K562 (cell line): ENCODE measurements at regions not wholly inside any gene's neighbourhood (a gene's known extent, or its start where the extent isn't known, plus 50 kb on each side); places are given as distances from the start of the nearest gene placed in this dataset.
A peak's percentile ranks its signal among the peaks of the same experiment; 100 is the strongest.

Experiments
- ATAC-seq: fragments of 200-7000 bp; cut with Tn5 transposase; 3 replicates; pipeline ENCODE4 v1.9.1; 2020; ENCODE audit warnings: moderate library complexity
- BruUV-seq: library from RNA; stranded (reverse); fragments of 400-500 nt; replicated peaks from 2 replicates; lab custom pipeline; 2021; lab: Mats Ljungman, UMichigan
- CTCF ChIA-PET: fragments of 300-600 bp; formaldehyde crosslinking; extraction: SDS; loops from one replicate; lab custom pipeline; 2021; ENCODE audit warnings: low intra/inter-chr PET ratio; lab: Yijun Ruan, JAX
- POLR2A ChIA-PET: fragments of 300-600, 350-650 bp; sonication (Branson Sonifier 250); formaldehyde crosslinking; extraction: SDS; loops from one replicate; lab custom pipeline; 2021; ENCODE audit warnings: antibody characterized with exemption, inconsistent platforms; lab: Yijun Ruan, JAX
- DNase-seq, 4 experiments: peaks; one replicate each; pipeline versions ENCODE4 v3.0.0 to v3.0.0-alpha.2; 2011 to 2018; ENCODE audit warnings: low spot score in 3 of 4, mixed read lengths in 3 of 4; ENCODE audit errors: extremely low read depth in 1 of 4
- FAIRE-seq: peaks from 2 replicates; lab custom pipeline; 2011; peaks lifted over from hg19 to GRCh38; lab: Jason Lieb, UNC
- H2AFZ ChIP-seq: 2 replicates; pipeline ENCODE4 v1.6.0; 2011; ENCODE audit warnings: low read depth, low read length, control low read depth, inconsistent platforms
- H3K27ac ChIP-seq: fragments of 200-600 bp; 3 replicates; pipeline ENCODE4 v1.8.0; 2011; ENCODE audit warnings: low read depth, mild to moderate bottlenecking, control low read depth, inconsistent platforms, low read length, moderate library complexity, mixed read lengths; ENCODE audit errors: extremely low read depth
- H3K27me3 ChIP-seq, 2 experiments: fragments of 300-600 bp in 1 of 2; 2 replicates in 1 of 2; 3 replicates in 1 of 2; pipeline versions ENCODE4 v1.6.0 to v1.8.0; 2011; ENCODE audit warnings: inconsistent platforms in 2 of 2, low read length in 2 of 2, mild to moderate bottlenecking in 1 of 2, mixed read lengths in 1 of 2, moderate library complexity in 1 of 2; ENCODE audit not compliant: control insufficient read depth in 2 of 2, insufficient read depth in 2 of 2
- H3K36me3 ChIP-seq: fragments of 300-600 bp; 3 replicates; pipeline ENCODE4 v1.8.0; 2011; ENCODE audit warnings: mild to moderate bottlenecking, low read length, inconsistent platforms; ENCODE audit not compliant: control insufficient read depth, insufficient read depth
- H3K4me1 ChIP-seq, 2 experiments: fragments of 200-600 bp in 1 of 2; replicated peaks in 1 of 2; 2 replicates in 1 of 2; 3 replicates in 1 of 2; pipeline versions ENCODE4 v1.5.1 to v1.8.0; 2011; ENCODE audit warnings: inconsistent platforms in 2 of 2, low read length in 2 of 2, mild to moderate bottlenecking in 1 of 2, mixed read lengths in 1 of 2, moderate library complexity in 1 of 2; ENCODE audit not compliant: control insufficient read depth in 2 of 2, insufficient read depth in 2 of 2
- H3K4me2 ChIP-seq: 2 replicates; pipeline ENCODE4 v1.6.1; 2011; ENCODE audit warnings: low read length, control low read depth, inconsistent platforms, mixed read lengths; ENCODE audit not compliant: insufficient read depth
- H3K4me3 ChIP-seq: fragments of 200-600 bp; sonication (generic), shearing (Covaris generic); 2 replicates; pipeline ENCODE4 v1.5.1; 2016; ENCODE audit warnings: control low read depth, inconsistent platforms
- H3K79me2 ChIP-seq: fragments of 200-600 bp; 3 replicates; pipeline ENCODE4 v1.8.0; 2011; ENCODE audit warnings: low read length, inconsistent platforms; ENCODE audit not compliant: control insufficient read depth, insufficient read depth
- H3K9ac ChIP-seq, 2 experiments: 2 replicates each; pipeline versions ENCODE4 v1.6.0 to v1.6.1; 2011; ENCODE audit warnings: low read depth in 2 of 2, low read length in 2 of 2, control low read depth in 1 of 2, inconsistent platforms in 1 of 2, mild to moderate bottlenecking in 1 of 2, mixed read lengths in 1 of 2; ENCODE audit not compliant: insufficient read depth in 1 of 2
- H3K9me1 ChIP-seq: one replicate; pipeline ENCODE4 v1.6.0; 2011; ENCODE audit warnings: inconsistent platforms, mild to moderate bottlenecking, low read length, moderate library complexity; ENCODE audit not compliant: control insufficient read depth, insufficient read depth
- H3K9me3 ChIP-seq: replicated peaks from 2 replicates; pipeline ENCODE4 v1.5.1; 2011; ENCODE audit warnings: low read depth, low read length, inconsistent platforms; ENCODE audit not compliant: control insufficient read depth, insufficient read depth
- H4K20me1 ChIP-seq: replicated peaks from 2 replicates; pipeline ENCODE4 v1.6.1; 2011; ENCODE audit warnings: low read length, inconsistent platforms, mixed read lengths; ENCODE audit not compliant: control insufficient read depth, insufficient read depth
- CHD2 ChIP-seq: IDR thresholded peaks from 2 replicates; pipeline ENCODE4 v1.6.1; 2011; ENCODE audit warnings: low read depth, low read length
- EGR1 ChIP-seq: fragments of 450-650 bp; conservative IDR thresholded peaks from 2 replicates; pipeline ENCODE4 v1.6.1; 2017; ENCODE audit warnings: mild to moderate bottlenecking
- HIVEP1 ChIP-seq: fragments of 250-450 bp; sonication (Bioruptor Pico); IDR thresholded peaks from 2 replicates; pipeline ENCODE4 v1.4.0; 2020; ENCODE audit warnings: mild to moderate bottlenecking
- RCOR1 ChIP-seq, 2 experiments: IDR thresholded peaks; 2 replicates each; pipeline ENCODE4 v1.6.1; 2012; ENCODE audit warnings: low read depth in 2 of 2, low read length in 2 of 2, borderline replicate concordance in 1 of 2, improper control_type of control experiment in 1 of 2
- RFX5 ChIP-seq: IDR thresholded peaks from 2 replicates; pipeline ENCODE4 v1.6.1; 2011; ENCODE audit warnings: low read depth, mild to moderate bottlenecking, improper control_type of control experiment, low read length
- SAFB ChIP-seq: fragments of 200-400 bp; formaldehyde crosslinking; IDR thresholded peaks from 2 replicates; pipeline ENCODE4 v1.6.1; 2017; ENCODE audit warnings: low read depth, low read length, borderline replicate concordance
- SMARCB1 ChIP-seq: IDR thresholded peaks from 2 replicates; pipeline ENCODE4 v1.6.1; 2011; ENCODE audit warnings: improper control_type of control experiment, low read depth; ENCODE audit not compliant: insufficient read length
- XRCC3 ChIP-seq: fragments of 450-650 bp; IDR thresholded peaks from 2 replicates; pipeline ENCODE4 v1.6.1; 2017; ENCODE audit warnings: mild to moderate bottlenecking, moderate library complexity
- ZBTB2 ChIP-seq: fragments of 450-650 bp; IDR thresholded peaks from 2 replicates; pipeline ENCODE4 v1.6.1; 2016; ENCODE audit warnings: antibody characterized with exemption
- ZNF253 ChIP-seq: fragments of 250-450 bp; sonication (Bioruptor Pico); conservative IDR thresholded peaks from 2 replicates; pipeline ENCODE4 v1.6.1; 2021; ENCODE audit warnings: mild to moderate bottlenecking
- ZNF3 ChIP-seq: fragments of 250-450 bp; sonication (Bioruptor Pico); IDR thresholded peaks from 2 replicates; pipeline ENCODE4 v1.5.0; 2021; ENCODE audit warnings: mild to moderate bottlenecking, moderate library complexity
- in situ Hi-C: fragments of 300-500 bp; cut with MboI; formaldehyde crosslinking; loops from 4 replicates; pipeline ENCODE4 v1.15.0; 2018; ENCODE audit warnings: inconsistent platforms, mixed read lengths
- intact Hi-C: fragments of 100-400 bp; cut with micrococcal nuclease; formaldehyde crosslinking; loops from 2 replicates; pipeline ENCODE4 v1.14.2; 2022

GRCh38 chr11:13874597-13874996 lies 87.9 kb upstream of the SPON1 start:
- no peaks in the 10 kb centered on the region for H4K20me1 ChIP-seq
- no peaks in the 10 kb centered on the region for H3K9me1 ChIP-seq
- H2AFZ ChIP-seq, result no peak overlapping the region
- no peak for ATAC-seq
- H3K4me2 ChIP-seq, result peak overlapping the region; percentile 0; the same call in 1 of the 2 replicates
- peak overlapping the region; percentile 72; the same call in 1 of the 3 replicates for H3K27ac ChIP-seq
- POLR2A ChIA-PET, result interaction anchor here (1.7 kb wide), 1 partner anchor 8 kb away, joined by 4 read pairs; no protein-coding TSS in a partner anchor
- H3K27me3 ChIP-seq, result no peaks in the 10 kb centered on the region
- TF ChIP-seq RFX5 (no peak), RCOR1 (IDR thresholded peaks at IDR 0.05; ENCODE audit: borderline replicate concordance in 1 of 2, low read depth in 2 of 2, low read length in 2 of 2) (peak in 1 of 2 experiments; percentile 30; a peak in 1 of 4 replicates), SAFB (no peak), ZBTB2 (no peak), SMARCB1 (no peak), EGR1 (0 out of 2 replicates have a peak, but pooled peaks have one; percentile 13), CHD2 (no peak), XRCC3 (no peak), HIVEP1 (CRISPR knock-in tag) (no peak), ZNF3 (CRISPR knock-in tag) (no peak), ZNF253 (CRISPR knock-in tag) (no peak)
- TF ChIP-seq, all 486 proteins: peak for 2
- BruUV-seq, result no TSS peak
- no peak for FAIRE-seq
- H3K9me3 ChIP-seq, result no peaks in the 10 kb centered on the region
- H3K36me3 ChIP-seq, result no peaks in the 10 kb centered on the region
- CTCF ChIA-PET, result no interaction called here
- in situ Hi-C loops (no loop called here), intact Hi-C loops (loop anchor here (5.0 kb wide), 1 partner anchor 53 kb away; no protein-coding TSS in a partner anchor)
- H3K4me1 ChIP-seq, result peaks cover 35 to 52% of the 10 kb centered on the region in 2 experiments; a peak in 4 of 5 replicates
- peak in 3 of 4 experiments; percentile 36 to 58 (median 40) for DNase-seq
- H3K9ac ChIP-seq, result no peak overlapping the region
- H3K4me3 ChIP-seq, result no peak overlapping the region
- H3K79me2 ChIP-seq, result no peaks in the 10 kb centered on the region
